ENCODE measurements at regions not wholly inside any gene's neighbourhood (a gene's known extent, or its start where the extent isn't known, plus 50 kb on each side); places are given as distances from the start of the nearest gene placed in this dataset.
A peak's percentile ranks its signal among the peaks of the same experiment; 100 is the strongest.

DNA sequence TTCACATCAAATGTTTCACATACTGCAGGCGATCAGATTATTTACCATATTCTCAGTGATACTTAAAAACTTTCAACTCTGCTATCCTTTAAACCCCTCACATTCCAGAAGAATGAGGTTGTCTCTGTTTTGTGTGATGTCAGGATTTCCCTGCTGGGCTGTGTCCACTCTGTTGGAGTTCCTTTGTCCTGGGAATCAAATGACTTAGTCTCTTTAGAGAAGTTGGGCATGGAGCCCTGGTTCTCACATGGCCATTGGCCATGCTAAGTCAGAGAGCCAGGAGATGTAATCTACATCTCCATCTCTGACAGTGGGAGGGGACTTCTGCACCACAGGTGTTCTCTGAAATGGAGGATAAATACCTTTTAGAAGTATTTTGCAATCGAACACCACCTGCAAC is 205.1 kb upstream of the MAF start:
- DNase-seq: no peak

DNA sequence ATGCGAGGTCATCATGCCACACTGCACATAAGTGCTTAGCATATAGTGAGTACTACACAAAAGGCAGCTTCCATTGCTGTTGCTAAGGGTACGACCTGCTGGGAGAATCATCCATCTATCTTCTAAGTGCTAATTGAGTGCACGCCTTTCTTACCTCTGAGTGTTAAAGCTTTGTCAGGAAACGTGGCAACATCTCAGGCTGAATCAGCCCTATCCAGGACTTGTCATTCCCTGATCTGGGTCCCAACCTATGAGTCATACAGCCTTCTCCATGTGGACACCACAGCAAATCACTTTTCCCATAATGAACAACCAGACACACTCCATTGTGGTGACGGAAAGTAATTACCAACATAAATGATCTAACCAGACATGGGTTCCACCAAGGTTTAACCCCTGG is 201.1 kb upstream of the MAF start:
- no peak for DNase-seq

DNA sequence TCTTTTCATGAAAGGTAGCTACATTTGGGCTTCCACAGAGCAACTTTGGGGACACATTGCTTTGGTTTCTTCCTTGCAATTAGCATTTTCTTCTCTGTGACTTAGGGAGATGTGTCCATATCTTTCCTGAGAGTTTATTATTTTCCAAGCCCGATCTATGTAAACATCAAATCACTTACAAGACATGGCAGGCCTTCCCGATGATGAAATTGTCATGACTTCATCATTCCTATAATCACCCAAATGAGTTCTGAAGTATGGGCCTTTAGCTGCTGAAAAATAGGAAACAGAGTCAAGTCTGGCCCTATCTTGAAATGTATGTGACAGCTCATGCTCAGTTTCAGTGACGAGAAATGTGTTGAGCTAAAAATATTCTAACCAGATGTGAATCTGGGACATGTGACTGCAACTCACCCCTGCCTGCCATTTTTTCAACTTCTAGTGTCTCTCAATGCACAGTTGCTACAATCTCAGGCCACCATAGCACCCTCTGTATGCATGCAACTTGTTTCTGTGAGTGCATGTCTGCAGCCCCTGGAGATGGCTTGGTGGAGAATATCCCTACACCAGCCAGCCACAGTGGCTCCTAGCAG is 199.6 kb upstream of the MAF start:
- no peak for DNase-seq

DNA sequence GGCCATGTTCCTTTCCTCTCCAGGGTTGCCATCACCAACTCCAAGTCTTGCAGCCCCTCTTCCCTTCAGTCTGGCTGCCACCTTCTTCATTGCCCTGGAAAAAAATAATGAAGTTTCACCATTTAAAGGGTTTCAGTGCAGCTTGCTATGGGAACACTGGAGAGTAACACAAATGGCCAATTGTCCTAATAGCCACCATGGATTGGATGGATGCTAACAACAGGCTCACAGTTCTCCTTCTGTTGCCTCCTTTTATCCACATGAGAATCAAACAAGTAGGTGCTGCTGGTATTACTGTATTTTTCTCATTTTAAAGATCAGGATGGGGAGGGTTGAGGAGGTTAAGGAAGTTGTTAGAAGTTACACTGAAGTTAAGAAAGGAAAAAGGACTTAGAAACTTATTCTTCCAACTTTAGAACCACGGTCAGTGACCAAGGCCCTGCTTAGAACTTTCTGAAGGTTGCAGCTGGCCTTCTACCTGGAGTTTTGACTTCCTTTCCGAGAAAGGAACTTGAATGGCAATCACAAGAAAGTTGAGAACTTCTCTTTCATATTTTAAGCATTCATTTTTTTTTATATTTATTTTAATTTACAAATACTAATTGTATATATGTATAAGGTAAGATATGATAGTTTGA is 198.0 kb upstream of the MAF start:
- no peak for DNase-seq

DNA sequence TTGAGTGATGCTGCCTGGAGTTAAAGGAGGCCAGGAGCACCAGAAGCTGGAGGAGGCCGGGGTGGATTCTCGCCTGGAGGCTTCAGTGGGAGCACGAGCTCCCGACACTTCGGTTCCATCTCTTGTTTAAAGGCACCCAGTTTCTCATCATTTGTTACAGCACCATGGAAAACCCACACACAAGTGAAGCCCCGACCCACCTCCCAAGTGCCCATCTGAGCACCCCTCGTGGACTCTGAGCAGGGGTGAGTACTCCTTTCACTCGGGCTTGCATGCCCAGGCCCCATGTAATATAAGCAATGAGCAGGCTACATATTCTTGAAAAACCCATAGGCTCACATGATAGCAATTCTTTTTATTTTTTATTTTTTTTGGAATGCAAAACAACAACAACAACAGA is 196.9 kb upstream of the MAF start:
- DNase-seq: no peak

DNA sequence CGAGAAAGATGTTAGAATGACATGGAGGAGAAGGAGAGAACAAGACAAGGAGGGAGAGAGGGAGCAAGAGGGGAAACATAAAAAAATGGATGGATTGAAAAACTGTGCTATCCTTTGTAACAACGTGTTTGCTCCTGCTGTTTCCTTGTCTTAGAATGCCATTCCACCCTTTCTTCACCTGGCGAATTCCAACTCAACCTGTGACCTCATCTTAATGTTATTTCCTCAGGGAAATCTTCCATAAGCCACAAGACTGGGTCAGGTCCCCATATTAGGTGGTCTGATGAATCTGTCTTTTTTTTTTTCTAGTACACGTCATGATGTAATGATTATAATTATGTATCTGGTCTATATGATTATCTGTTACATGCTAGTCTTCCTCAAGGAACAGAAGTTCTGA is 195.0 kb upstream of the MAF start:
- no peak for DNase-seq

DNA sequence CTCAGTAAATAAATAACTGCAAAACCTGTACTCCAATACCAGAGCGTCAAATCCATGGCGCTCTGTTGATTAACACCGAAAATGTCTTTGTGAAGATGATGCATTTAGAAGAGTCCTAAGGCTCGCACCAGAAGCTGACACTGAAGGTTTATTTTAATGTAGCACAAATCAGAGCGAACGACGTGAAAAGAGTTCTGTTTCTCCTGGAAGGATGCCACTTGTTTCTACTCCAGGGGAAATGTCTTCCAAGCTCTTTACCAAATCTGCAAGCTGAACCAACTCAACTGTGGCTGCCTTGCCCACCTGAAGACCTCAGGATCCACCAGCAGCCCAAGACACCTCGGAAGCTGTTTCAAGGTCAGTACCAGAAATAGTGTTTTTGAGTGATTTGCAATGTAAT is 194.4 kb upstream of the MAF start:
- no peak for DNase-seq

DNA sequence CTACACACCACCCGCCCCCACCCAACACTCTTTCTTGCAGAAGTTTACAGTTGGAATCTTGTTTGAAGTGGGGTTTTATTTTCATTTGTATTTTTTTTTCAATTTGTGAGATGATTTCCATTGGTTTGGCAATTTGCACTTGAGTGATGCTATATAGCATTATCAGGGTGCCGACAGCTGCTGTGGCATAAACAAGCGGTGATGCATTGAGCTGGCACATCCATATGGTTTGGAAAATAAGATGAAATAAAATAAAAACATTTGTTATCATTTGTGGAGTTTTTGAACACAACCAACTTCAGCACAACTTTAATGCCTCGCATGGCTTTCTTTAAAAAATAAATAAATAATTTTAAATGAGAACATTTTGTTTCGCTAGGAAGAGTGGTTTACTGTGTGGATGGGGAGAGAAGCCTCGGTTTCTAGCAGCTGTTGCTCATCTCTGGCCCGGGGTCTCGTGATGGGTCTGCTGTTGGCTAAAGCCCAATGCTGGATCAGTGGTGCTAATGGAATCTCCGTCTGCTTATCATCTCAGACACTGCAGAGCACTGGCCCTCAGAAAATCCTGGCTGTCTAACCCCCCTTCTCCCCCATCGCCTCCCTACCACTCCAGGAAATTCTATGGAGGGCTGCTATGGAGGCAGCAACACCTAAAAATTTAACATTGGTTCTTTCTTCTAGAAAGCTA is 192.3 kb upstream of the MAF start:
- peak; percentile 89 for DNase-seq

DNA sequence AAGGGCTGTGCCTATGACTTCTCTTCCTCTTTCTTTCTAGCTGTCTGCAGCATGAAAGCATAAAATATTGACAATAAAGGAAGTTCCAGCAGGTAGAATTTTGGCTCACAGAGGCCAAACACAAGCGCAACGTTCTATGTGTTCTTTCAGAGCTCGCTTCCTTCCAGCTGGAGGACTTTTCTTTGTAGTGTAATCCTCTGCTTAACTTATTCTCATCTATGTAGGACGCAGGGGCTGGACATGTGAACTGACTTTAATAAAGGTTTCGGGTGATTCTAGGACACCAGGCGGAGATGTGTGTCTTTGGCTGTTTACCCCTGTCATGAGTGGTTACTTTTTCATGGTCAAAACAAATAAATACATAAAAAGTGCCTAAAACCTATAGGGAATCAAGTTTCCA is 191.5 kb upstream of the MAF start:
- DNase-seq: no peak

DNA sequence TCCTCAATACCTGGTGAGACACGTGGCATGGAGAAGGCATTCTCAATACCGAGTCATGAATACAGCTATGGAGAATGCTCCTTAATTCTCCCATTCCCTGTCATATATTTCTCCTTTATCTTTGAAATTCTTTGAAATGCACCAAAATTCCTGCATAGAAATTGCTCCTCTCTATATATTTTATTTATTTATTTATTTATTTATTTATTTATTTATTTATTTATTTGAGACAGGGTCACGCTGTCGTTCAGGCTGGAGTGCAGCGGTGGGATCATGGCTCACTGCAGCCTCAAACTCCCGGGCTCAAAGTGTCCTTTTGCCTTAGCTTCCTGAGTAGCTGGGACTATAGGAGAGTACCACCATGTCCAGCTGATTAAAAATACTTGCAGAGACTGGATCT is 190.3 kb upstream of the MAF start:
- no peak for DNase-seq

DNA sequence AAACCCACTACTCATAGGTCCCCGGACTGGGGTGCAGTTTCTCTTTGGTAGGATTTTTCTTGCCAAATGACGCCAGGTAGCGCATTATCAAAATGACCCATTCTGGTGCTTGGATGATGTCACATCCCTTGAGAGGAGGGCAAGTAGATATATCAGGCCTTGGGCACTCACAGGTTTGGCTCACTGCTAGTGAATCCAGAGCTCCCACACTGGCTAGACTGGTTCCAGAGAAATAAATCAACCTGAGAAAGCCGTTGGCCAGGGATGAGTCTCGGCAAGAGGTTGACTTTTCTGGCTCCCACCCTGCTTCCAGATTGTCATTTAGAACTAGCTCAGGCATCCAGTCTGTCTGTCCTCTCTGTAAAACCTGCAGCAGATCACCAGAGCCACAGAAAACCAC is 188.4 kb upstream of the MAF start:
- DNase-seq: no peak

DNA sequence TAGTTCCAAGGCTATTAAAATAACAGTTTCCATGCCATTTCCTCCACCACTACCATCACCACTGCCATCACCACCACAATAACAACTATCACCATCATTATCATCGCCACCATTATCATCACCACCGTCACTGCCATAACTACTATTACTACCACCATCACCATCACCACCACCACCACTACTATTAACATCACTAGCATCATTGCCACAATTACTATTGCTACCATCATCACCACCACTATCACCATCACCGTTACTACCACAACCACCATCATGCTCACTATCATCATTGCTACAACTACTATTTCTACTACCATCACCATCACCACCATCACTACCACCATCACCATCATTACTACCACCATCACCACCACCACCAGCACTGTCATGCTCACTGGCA is 185.9 kb upstream of the MAF start:
- DNase-seq: no peak

DNA sequence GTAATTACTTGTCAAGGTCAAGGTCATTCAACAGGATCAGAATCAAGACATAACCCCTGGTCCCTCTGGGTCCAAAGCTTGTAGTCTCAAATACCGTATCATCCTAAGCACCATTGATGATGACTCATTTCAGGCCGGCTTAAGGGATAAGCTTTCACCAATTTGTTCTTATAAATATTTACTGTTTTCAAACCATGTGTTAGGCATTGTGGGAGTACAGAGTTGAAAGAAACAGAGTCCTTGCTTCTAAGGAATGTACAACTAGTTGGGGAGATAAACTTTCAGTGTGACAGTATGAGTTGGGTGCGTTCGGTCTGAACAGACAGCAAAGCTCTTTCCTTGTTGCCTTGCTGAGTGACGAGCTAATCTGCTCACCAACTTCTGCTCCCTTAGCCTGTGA is 183.5 kb upstream of the MAF start:
- no peak for DNase-seq

DNA sequence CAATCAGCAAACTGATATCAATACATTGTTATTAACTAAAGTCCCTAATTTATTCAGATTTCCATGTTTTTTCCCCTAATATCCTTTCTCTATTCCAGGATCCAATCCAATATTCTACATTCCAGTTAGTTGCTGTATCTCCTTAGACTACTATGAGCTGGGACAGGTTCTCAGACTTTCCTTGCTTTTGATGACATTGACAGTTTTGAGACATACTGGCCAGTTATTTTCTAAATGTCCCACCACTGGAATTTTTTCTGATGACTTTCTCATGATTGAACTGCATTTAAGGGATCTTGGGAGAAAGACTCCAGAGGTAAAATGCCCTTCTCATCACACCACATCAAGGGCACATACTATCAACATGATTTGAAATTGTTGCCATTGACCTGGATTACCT is 177.1 kb upstream of the MAF start:
- no peak for DNase-seq

DNA sequence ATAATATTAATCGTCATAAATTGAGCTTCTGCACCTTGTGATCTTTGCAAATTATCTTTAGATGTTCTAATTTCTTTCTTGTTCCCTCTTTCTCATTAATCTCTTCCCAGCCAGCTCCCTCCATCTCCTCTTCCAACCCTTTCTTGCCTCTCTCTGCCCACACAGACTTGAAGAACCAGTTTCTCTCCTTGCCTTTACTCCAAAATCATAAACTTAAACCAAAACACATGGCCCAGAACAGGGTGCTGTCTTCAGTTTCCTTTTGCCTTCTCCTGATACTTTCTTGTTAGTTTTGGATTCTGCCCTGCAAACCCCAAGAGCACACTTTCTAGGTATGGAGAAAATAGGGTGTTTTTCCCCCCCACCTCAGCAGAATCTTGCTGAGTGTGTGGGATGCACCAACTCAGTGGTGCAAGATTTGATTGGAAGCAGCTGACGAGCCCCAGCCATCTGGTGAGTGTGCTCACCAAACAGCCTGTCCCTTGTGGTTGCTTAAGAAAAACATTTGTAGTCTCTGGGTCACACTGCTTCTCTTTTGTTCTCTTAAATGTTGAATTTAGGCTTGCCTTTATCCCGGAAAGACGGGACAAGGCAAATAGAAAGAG is 175.8 kb upstream of the MAF start:
- peak; percentile 34 for DNase-seq

DNA sequence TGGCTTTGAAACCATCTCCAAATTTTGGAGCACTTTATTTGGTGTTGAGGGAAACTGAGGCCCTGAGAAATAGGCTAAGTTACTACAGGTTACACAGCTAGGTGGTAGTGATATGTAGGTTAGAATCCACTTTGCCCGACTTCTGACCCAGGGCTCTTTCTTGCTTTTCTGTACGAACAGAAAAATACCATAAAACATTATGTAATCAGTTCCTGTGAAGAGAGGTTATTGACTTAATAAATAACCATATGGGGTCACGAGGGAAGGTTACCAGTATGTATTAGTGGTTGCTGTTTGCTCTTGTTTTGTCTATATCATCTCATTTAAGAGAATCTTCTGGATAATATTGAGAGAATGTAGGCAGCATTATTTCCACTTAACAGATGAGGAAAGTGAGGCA is 172.2 kb upstream of the MAF start:
- DNase-seq: no peak

DNA sequence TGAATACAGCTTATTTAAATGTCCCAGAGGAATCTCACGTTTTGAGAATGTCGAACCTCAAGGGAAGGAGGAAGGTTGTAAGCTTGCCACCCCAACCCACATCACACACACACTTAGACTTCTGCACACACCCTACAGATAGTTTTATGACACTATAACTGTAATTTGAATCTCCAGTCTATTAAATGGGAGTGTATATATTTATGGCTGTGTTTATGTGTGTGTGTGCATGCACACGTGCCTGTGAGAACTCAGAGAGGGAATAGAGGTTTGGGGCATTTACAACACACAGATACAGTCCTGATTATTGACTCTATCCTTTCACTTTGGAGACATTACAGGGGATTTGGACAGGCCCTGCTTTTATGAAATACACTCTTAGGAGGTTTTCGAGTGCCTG is 171.5 kb upstream of the MAF start:
- no peak for DNase-seq

DNA sequence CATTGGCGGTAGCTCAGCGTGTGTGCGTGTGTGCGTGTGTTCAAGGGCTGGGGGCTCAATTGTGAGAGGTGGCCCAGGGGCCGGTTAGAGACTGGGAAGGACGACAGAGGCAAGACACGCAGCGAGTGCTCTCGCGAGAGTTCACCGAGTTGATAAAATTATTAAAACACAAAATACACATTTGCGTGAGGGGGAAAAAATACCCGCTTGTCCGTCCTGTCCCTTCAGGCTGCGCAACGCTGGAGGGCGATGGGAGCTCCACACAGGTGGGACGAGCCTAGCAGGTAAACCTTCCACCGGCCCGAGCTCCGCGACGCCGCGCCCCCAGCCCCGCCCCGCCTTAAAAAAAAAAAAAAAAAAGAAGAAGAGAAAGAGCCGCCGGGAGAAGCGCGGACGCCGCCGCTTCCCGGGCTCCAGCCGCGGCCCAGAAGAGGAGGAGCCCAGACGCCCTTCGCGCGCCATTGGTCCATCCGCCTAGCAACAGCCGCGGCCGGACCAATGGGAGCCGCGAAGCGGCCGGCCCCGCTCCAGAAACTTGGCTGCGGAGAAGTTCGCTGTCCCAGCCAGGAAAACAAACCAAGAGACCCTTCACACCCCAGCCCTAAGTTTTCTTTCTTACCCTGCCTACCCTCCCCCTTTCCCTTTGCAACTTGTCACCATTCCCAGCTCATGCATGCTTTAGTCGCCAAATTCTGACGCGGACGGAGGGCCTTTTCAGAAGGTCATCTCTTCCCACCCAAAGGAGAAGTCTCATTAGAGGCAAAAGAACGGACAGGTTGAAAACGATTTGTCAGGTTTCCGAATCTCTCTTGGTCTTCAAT is 169.9 kb upstream of the MAF start:
- DNase-seq: peak; percentile 50

DNA sequence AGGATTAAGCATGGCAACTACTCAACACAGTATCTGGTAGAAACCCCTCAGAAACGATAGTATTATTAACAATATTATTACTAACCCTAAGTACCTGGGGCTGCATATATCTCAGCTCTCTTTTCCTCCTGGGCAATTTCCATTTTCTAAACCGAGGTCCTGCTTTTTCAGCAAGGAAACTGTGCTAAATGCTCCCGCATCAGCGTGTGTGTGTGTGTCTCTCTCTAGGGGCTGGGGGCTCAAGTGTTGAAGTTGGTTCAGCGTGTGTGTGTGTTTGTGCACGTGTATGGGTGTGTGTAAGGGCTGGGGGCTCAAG is 169.3 kb upstream of the MAF start:
- DNase-seq: no peak

DNA sequence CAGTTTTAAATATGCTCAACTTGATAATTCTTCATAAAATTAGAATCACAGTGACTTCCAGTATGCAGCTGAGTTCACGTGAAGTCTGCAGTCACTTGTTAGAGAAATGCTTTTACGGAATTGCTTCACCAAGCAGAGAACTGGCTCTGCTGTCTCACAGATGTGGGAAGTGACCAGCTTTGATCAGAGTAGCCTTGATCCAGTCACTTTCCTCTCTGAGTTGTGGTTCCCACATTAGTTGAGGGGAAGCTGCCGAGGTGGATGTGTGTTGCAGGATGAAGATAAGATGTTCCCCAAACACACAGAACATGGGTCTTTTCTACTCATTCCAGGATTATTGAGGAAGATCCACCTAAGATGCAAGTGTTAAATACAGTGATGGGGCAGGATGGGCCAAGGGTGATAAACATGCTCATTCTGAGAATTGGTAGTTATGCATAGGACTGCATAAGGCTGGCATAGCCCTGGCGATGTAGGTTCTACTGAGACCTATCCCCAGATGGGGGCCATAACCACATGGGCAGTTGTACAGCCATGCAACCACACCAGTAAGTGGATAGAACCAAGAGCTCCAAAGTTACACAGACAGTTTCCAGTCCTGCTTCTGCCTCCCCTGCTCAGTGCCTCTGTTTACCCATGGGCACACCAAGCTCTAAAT is 168.9 kb upstream of the MAF start:
- DNase-seq: no peak

DNA sequence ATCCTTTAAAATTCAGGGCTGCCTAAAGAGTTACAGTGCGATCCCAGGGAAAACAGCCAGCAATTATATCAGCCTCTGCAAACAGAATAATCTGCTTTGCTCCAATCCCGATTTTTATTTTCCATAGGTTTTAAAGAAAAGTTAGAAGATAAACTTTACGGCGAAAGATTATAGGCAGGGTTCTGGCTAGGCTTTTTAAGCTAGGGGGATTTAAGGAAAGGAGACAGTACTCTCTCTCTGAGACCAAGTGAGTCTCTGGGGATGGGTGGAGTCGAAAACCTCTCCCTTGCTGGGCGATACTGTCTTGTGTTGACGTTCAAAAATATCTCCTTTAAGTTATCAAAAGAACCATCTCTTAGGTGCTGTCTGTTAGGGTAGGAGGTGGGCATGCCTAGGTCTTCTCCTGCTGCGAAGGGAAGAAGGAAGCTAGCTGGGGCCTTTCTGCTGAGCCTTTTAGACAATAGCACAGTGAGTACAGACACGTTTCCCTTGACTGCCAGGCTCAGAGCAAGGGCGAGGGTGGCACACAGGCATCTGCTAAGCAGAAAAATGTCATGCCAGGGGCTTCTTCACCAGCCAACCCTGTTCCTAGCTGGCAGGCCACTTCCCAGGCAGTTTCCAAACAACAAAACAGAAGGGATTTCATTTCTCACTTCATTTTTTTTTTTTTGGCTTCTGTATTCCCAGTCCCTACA is 167.9 kb upstream of the MAF start:
- DNase-seq: peak; percentile 33
